Keratinocyte (primary cell): ENCODE measurements at regions not wholly inside any gene's neighbourhood (a gene's known extent, or its start where the extent isn't known, plus 50 kb on each side); places are given as distances from the start of the nearest gene placed in this dataset.
"Not testable (repeated sequence)": the region's sequence is repeated elsewhere in the genome, so short reads cannot be mapped to it uniquely, and the experiment has no call there.

Experiments
- CTCF ChIP-seq, 3 experiments: IDR thresholded peaks in 1 of 3; conservative IDR thresholded peaks in 1 of 3; optimal IDR thresholded peaks in 1 of 3; 2 replicates in 2 of 3; 3 replicates in 1 of 3; pipeline versions ENCODE3 to v1.5.1; 2011; ENCODE audit warnings: low read length in 3 of 3, mild to moderate bottlenecking in 3 of 3, moderate library complexity in 2 of 3, control low read depth in 1 of 3, inconsistent platforms in 1 of 3; ENCODE audit not compliant: insufficient read depth in 2 of 3; ENCODE audit errors: extremely low read depth in 1 of 3
- EZH2 ChIP-seq: IDR thresholded peaks from one replicate; pipeline ENCODE4 v1.6.1; 2012; ENCODE audit warnings: inconsistent platforms, mild to moderate bottlenecking, low read length, moderate library complexity

DNA sequence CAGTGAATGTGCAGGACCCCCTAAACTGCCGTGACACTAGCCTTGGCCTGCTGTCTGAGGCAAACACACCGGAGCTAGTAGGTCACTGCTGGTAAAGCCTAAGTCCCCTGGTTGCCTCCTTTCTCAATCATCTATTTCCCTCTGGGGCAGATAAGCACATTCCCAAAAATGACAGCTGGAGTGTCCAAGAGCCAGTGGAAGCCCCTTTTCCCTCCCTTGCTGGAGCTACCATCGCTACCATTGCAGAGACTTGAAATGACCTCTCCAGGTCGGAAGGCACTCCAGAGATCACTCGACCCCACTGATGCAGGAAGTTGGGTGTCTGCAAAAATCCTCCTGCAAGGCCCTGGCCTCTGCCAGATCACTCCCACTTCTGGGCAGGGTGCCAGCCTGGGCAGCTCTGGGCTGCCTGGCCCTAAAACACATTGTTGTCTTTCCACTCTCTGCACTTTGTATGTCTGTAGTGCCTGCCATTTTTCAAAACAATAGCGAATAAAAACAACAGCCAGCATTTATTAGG lies 235.9 kb downstream of the BCL2L11 start:
- TF ChIP-seq CTCF (optimal IDR thresholded peaks at IDR 0.05 in 1 of 3, IDR thresholded peaks at IDR 0.05 in 1 of 3, conservative IDR thresholded peaks at IDR 0.05 in 1 of 3; ENCODE audit: extremely low read depth in 1 of 3, insufficient read depth in 2 of 3, low read length in 3 of 3); EZH2: not testable (repeated sequence)
